Lower leg skin (tissue), 3 donors: ENCODE measurements at regions not wholly inside any gene's neighbourhood (a gene's known extent, or its start where the extent isn't known, plus 50 kb on each side); places are given as distances from the start of the nearest gene placed in this dataset.

Experiments
- POLR2A ChIP-seq, 2 donors: fragments of 450-650 bp; IDR thresholded peaks; one replicate each; pipeline ENCODE4 v1.6.1; 2016 to 2017; ENCODE audit warnings: antibody characterized with exemption in 2 of 2, mild to moderate bottlenecking in 1 of 2, moderate library complexity in 1 of 2
- TF ChIP-seq, protein P1 (sequence below), 3 donors: fragments of 450-650 bp; IDR thresholded peaks; one replicate each; pipeline ENCODE4 v1.5.1; 2016; ENCODE audit warnings: antibody characterized with exemption in 3 of 3, mild to moderate bottlenecking in 3 of 3, moderate library complexity in 2 of 3

DNA sequence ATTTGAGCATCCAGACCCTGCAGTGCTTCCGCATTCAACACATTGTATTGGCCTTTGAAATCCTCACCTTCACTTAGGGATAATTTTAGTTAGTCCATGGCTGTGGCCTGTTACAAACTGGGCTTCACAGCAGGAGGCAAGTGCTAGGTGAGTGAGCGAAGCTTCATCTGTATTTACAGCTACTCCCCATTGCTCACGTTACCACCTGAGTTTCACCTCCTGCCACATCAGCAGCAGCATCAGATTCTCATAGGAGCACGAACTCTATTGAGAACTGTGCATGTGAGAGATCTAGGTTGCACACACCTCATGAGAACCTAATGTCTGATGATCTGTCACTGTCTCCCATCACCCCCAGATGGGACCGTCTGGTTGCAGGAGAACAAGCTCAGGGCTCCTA is 222.1 kb upstream of the NR2F2 start:
- TF ChIP-seq, protein P1, sequence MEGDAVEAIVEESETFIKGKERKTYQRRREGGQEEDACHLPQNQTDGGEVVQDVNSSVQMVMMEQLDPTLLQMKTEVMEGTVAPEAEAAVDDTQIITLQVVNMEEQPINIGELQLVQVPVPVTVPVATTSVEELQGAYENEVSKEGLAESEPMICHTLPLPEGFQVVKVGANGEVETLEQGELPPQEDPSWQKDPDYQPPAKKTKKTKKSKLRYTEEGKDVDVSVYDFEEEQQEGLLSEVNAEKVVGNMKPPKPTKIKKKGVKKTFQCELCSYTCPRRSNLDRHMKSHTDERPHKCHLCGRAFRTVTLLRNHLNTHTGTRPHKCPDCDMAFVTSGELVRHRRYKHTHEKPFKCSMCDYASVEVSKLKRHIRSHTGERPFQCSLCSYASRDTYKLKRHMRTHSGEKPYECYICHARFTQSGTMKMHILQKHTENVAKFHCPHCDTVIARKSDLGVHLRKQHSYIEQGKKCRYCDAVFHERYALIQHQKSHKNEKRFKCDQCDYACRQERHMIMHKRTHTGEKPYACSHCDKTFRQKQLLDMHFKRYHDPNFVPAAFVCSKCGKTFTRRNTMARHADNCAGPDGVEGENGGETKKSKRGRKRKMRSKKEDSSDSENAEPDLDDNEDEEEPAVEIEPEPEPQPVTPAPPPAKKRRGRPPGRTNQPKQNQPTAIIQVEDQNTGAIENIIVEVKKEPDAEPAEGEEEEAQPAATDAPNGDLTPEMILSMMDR (IDR thresholded peaks at IDR 0.05) = no peak
- TF ChIP-seq POLR2A (IDR thresholded peaks at IDR 0.05) = no peak
